Spleen (tissue), 7 donors: ENCODE measurements at regions not wholly inside any gene's neighbourhood (a gene's known extent, or its start where the extent isn't known, plus 50 kb on each side); places are given as distances from the start of the nearest gene placed in this dataset.

ENCODE experiments used
- CTCF ChIP-seq, 11 experiments: fragments of 200-600 bp in 7 of 11; fragments of 450-650 bp in 4 of 11; sonication (generic) in 4 of 11; IDR thresholded peaks in 8 of 11; conservative IDR thresholded peaks in 3 of 11; 1 replicate in 7 of 11; 2 replicates in 4 of 11; pipeline versions ENCODE4 v1.4.0 to v1.8.0; 2016 to 2021; ENCODE audit warnings: antibody characterized with exemption in 11 of 11, inconsistent platforms in 4 of 11, mild to moderate bottlenecking in 1 of 11
- POLR2A ChIP-seq, 3 donors: fragments of 450-650 bp; IDR thresholded peaks; one replicate each; pipeline ENCODE4 v1.5.1; 2017; ENCODE audit warnings: antibody characterized with exemption in 3 of 3, mild to moderate bottlenecking in 1 of 3
- POLR2AphosphoS5 ChIP-seq, 3 donors: sonication (generic); formaldehyde crosslinking; IDR thresholded peaks; one replicate each; pipeline ENCODE4 v1.5.1; 2017; ENCODE audit warnings: antibody characterized with exemption in 3 of 3
- donor health status: DM: no; HTN: no; CAD: no; lungs with moderate emphysema.
- donor health status: DM: no; HTN: no; CAD: no.
- donor health status: DM: no; HTN: no; CAD: no.

- TF ChIP-seq CTCF (IDR thresholded peaks at IDR 0.05 in 8 of 11, conservative IDR thresholded peaks at IDR 0.05 in 3 of 11) (no peak), POLR2AphosphoS5 (IDR thresholded peaks at IDR 0.05) (no peak), POLR2A (IDR thresholded peaks at IDR 0.05) (no peak)
These were observed 161.6 kb downstream of the DISP1 start for GRCh38 chr1:222976453-222976852.
